GM19025 (cell line): ENCODE measurements at regions not wholly inside any gene's neighbourhood (a gene's known extent, or its start where the extent isn't known, plus 50 kb on each side); places are given as distances from the start of the nearest gene placed in this dataset.

Source experiments
- ATAC-seq: cut with Tn5 transposase; IDR thresholded peaks from one replicate; pipeline ENCODE4 v1.9.1; 2021; ENCODE audit warnings: mild to moderate bottlenecking, low read depth, moderate library complexity; ENCODE audit not compliant: unreplicated experiment

- no peak for ATAC-seq
Measured at GRCh38 chr6:12501990-12502389, 211.8 kb downstream of the EDN1 start.

GRCh38 chr6:12504325-12504966 is 212.1 kb upstream of the PHACTR1 start:
- ATAC-seq, result no peak

- no peak for ATAC-seq
Measured at GRCh38 chr6:12505486-12505885, 211.1 kb upstream of the PHACTR1 start.

- ATAC-seq, result no peak
Measured at GRCh38 chr6:12506159-12506558, 210.4 kb upstream of the PHACTR1 start.

- ATAC-seq, result no peak
Measured at GRCh38 chr6:12507636-12508035, 208.9 kb upstream of the PHACTR1 start.

DNA sequence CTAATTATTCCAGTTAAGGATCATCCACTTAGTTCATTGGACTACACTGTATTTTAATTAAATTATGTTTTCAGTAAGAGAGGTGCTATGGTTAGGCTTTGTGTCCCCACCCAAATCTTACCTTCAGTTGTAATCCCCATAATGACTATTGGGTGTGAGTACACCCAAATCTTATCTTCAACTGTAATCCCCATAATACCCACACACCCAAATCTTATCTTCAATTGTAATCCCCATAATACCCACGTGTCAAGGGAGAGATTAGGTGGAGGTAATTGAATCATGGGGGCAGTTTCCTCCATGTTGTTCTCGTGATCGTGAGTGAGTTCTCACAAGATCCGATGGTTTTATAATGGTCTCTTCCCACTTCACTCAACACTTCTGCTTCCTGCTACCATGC is 208.0 kb upstream of the PHACTR1 start:
- no peak for ATAC-seq

- ATAC-seq, result no peak
Measured at GRCh38 chr6:12509060-12509459, 207.5 kb upstream of the PHACTR1 start.

DNA sequence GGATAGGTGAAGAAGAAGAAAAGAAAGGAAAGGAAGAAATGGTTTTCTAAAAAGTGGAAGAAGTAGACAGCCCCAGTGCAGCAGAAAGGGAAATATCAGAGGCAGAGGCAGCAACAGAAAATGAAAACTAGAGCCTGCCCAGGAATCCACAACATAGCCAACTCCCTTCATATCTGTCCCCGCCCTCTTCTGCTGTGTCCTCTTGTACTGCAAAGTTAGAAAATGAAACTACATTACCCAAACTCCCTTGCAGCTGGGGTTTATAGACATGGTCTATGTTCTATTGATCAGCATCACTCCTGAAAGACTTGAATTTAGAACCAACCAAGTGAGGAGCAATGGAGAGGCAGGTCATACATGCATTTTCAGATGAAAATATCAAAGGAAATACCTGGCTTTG is 200.5 kb upstream of the PHACTR1 start:
- ATAC-seq, result peak; percentile 82

- peak; percentile 49 for ATAC-seq
Measured at GRCh38 chr6:12522347-12522746, 194.2 kb upstream of the PHACTR1 start.

- ATAC-seq, result no peak
Measured at GRCh38 chr6:12523726-12524125, 192.8 kb upstream of the PHACTR1 start.

DNA sequence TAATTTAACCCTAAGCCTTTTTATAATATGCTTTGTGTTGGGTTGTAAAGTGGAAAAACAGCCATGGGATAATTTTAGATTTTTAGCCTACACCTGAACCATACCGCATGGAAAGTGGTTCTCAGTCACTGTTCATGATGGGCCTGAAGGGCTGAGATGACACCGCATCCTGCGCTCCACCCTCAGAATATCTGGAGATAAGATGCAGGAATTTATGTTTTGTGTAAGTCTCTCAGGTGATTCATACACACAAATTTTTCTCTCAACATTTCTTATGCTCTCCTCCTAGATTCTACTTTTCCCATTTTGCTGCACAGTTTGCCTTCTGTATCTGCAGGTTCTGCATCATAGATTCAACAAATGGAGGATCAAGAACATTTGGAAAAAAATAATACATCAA is 191.3 kb upstream of the PHACTR1 start:
- no peak for ATAC-seq

GRCh38 chr6:12527339-12527738 is 189.2 kb upstream of the PHACTR1 start:
- no peak for ATAC-seq

GRCh38 chr6:12528136-12528535 is 188.4 kb upstream of the PHACTR1 start:
- ATAC-seq, result no peak

DNA sequence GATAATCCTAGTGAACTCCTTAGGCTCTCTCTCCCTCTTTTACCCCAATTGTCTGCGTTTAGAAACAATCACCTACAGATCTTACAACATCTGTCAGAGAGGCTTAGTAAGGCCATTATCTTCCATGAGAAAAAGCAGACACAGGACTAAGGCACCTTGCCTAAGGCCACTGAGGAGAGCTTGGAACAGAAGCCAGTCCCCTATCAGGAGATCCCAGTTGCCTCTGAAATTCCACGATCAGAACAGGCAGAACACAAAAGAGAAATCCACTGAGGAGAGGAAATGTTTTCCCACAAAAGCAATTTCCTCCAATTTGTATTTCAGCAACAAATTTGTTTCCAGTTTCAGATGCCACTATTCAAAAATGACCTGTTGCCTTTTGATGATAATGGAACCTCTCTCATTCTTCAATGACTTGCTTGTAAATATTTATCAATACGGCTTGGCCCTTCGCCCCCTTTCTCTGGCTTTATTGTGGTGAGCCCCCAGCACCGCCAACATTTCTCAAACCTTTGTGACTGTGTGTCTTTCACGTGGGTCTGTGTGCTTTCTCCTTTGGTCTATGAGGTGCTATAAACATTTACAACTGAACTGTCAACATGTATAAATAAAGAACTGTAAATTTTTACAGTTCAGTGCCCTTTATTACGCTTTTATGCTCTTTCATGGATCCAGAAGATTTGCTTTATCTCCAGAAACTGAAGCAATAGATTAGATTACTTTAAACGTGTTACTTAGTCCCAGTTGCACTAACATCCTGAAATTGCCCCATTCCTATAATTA is 187.8 kb upstream of the PHACTR1 start:
- ATAC-seq, result no peak

- ATAC-seq, result no peak
Measured at GRCh38 chr6:12529364-12530019, 187.1 kb upstream of the PHACTR1 start.

DNA sequence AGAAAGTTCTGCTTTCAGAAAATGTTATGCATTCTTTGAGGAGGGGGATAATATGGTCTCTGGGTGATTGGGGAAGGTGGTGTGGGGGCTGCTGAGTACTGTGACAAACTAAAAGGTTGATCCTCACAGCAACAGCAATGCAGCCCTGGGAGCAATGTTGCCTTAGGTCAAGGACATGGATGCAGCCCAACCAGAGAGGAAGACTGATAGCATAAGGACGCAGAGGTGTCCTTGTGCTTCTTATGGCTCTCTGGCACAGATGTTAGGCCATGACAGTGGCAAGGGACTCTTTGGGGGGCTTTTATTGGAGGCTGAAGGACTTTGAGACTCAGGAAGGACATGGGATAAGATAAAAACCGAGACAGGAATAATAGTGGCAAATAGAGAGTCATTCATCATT is 186.2 kb upstream of the PHACTR1 start:
- ATAC-seq, result no peak

- no peak for ATAC-seq
Measured at GRCh38 chr6:12533586-12533985, 183.0 kb upstream of the PHACTR1 start.

- ATAC-seq, result no peak
Measured at GRCh38 chr6:12534069-12534853, 182.3 kb upstream of the PHACTR1 start.

DNA sequence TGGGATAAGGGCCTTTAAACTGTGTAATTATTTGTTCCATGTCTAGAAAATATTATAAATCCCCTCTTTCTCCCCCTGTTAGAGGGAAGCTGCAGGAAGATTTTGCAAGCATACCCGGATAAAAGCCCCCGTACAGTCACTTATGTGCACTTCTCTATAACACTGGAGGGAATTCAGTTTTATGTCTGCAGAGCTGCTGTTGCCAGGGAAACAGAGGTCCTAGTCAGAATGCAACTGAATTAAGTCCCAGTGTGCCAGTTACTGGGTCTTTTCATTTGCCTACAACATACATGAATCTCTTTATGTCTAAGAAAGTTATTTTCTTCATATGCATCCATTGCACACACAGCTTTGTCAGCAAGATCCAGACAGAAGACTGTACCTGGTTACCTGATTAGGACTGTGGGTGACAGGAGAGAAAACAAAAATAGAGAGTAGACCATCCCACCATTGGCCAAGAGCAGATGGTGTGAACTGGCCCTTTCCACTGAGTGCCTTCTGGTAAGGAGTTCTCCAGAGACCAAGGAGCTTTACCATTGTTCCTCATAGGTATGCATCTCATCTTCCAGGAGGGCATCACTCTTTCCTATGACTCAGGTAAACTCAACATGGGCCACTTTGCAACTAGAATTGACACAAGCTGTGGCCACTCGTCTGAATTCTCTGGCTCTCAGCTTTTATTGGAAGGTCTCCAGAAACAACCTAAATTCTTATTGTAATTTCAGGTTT is 180.8 kb upstream of the PHACTR1 start:
- no peak for ATAC-seq

DNA sequence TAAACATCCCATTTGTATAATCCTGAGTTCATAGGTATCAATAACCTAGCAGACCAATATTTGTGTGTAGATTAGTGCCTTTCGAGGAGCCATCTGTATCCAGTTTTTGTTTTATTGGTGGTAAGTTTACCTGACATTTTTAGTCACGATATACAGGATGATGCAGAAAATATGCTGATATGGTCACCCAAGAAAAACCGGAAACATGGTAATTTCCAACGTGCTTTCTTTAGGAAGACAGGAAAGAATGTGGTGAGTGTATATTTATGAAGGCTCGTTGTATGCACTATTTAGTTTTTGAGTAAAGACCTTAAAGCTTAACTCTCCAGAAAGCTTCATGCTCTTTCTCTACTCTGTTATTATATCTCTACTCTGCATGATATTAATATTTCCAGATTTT is 180.2 kb upstream of the PHACTR1 start:
- ATAC-seq, result no peak
